HepG2 (cell line): ENCODE measurements at regions not wholly inside any gene's neighbourhood (a gene's known extent, or its start where the extent isn't known, plus 50 kb on each side); places are given as distances from the start of the nearest gene placed in this dataset.
"Not testable (repeated sequence)": the region's sequence is repeated elsewhere in the genome, so short reads cannot be mapped to it uniquely, and the experiment has no call there.

Experiments
- ATAC-seq: fragments of 200-7000 bp; cut with Tn5 transposase; 3 replicates; pipeline ENCODE4 v1.9.1; 2020; ENCODE audit warnings: mild to moderate bottlenecking, moderate library complexity
- BruUV-seq: library from RNA; stranded (reverse); fragments of 400-500 nt; replicated peaks from 2 replicates; lab custom pipeline; 2021; lab: Mats Ljungman, UMichigan
- CTCF ChIA-PET: fragments of 300-600 bp; formaldehyde crosslinking; extraction: SDS; loops from one replicate; lab custom pipeline; 2021; ENCODE audit warnings: low total read pairs, inconsistent platforms, low intra/inter-chr PET ratio; lab: Yijun Ruan, JAX
- POLR2A ChIA-PET: fragments of 350-600 bp; sonication (Branson Sonifier 250); formaldehyde crosslinking; loops from one replicate; lab custom pipeline; 2020; ENCODE audit warnings: antibody characterized with exemption, inconsistent platforms; lab: Yijun Ruan, JAX
- DNase-seq: peaks from one replicate; pipeline ENCODE4 v3.0.0-alpha.2; 2015; ENCODE audit warnings: low spot score
- FAIRE-seq: peaks from 3 replicates; lab custom pipeline; 2011; peaks lifted over from hg19 to GRCh38; lab: Jason Lieb, UNC
- H2AFZ ChIP-seq: one replicate; pipeline ENCODE4 v1.6.1; 2011; ENCODE audit warnings: low read length, inconsistent platforms
- H3K27ac ChIP-seq: fragments of 300-600 bp; 3 replicates; pipeline ENCODE4 v1.8.0; 2011; ENCODE audit warnings: mixed run types, mild to moderate bottlenecking, mixed read lengths, low read length, inconsistent platforms; ENCODE audit not compliant: insufficient read depth; ENCODE audit errors: extremely low read length
- H3K27me3 ChIP-seq, 2 experiments: fragments of 200-600 bp in 1 of 2; 2 replicates in 1 of 2; 3 replicates in 1 of 2; pipeline versions ENCODE4 v1.6.0 to v1.8.0; 2011; ENCODE audit warnings: low read length in 2 of 2, mild to moderate bottlenecking in 2 of 2, moderate library complexity in 2 of 2, inconsistent platforms in 1 of 2; ENCODE audit not compliant: insufficient read depth in 2 of 2, control insufficient read depth in 1 of 2
- H3K36me3 ChIP-seq, 2 experiments: fragments of 200-600 bp in 1 of 2; replicated peaks in 1 of 2; 2 replicates in 1 of 2; 3 replicates in 1 of 2; pipeline versions ENCODE4 v1.5.1 to v1.8.0; 2011; ENCODE audit warnings: low read length in 2 of 2, inconsistent platforms in 1 of 2; ENCODE audit not compliant: insufficient read depth in 2 of 2, control insufficient read depth in 1 of 2
- H3K4me1 ChIP-seq: 2 replicates; pipeline ENCODE4 v1.5.1; 2012; ENCODE audit warnings: low read length, inconsistent platforms; ENCODE audit not compliant: insufficient read depth
- H3K4me2 ChIP-seq: 2 replicates; pipeline ENCODE4 v1.6.0; 2011; ENCODE audit warnings: low read depth, low read length, inconsistent platforms
- H3K4me3 ChIP-seq, 3 experiments: fragments of 200-600 bp in 1 of 3; sonication (generic), shearing (Covaris generic) in 1 of 3; replicated peaks in 1 of 3; 2 replicates each; pipeline ENCODE4 v1.5.1; 2011 to 2016; ENCODE audit warnings: low read length in 3 of 3, inconsistent platforms in 2 of 3, low read depth in 2 of 3, mild to moderate bottlenecking in 2 of 3, control low read depth in 1 of 3, mixed read lengths in 1 of 3; ENCODE audit not compliant: insufficient read depth in 1 of 3
- H3K79me2 ChIP-seq: one replicate; pipeline ENCODE4 v1.6.1; 2011; ENCODE audit warnings: low read length, inconsistent platforms; ENCODE audit not compliant: insufficient read depth
- H3K9ac ChIP-seq: 2 replicates; pipeline ENCODE4 v1.6.0; 2011; ENCODE audit warnings: mild to moderate bottlenecking, low read depth, low read length, inconsistent platforms; ENCODE audit not compliant: insufficient read depth
- H3K9me3 ChIP-seq: 2 replicates; pipeline ENCODE4 v1.5.1; 2012; ENCODE audit warnings: mild to moderate bottlenecking, low read length
- H4K20me1 ChIP-seq: 2 replicates; pipeline ENCODE4 v1.6.0; 2011; ENCODE audit warnings: inconsistent platforms, mild to moderate bottlenecking, low read length, moderate library complexity; ENCODE audit not compliant: insufficient read depth
- E2F5 ChIP-seq: sonication (generic); formaldehyde crosslinking; conservative IDR thresholded peaks from 2 replicates; pipeline ENCODE4 v1.4.0; 2020; ENCODE audit warnings: missing genetic modification reagents
- MTF1 ChIP-seq: sonication (generic); formaldehyde crosslinking; IDR thresholded peaks from 2 replicates; pipeline ENCODE4 v1.5.0; 2020; ENCODE audit warnings: missing genetic modification reagents
- ONECUT2 ChIP-seq: sonication (generic); formaldehyde crosslinking; IDR thresholded peaks from 2 replicates; pipeline ENCODE4 v1.4.0; 2020; ENCODE audit warnings: missing genetic modification reagents
- ZFP36L2 ChIP-seq: sonication (generic); formaldehyde crosslinking; IDR thresholded peaks from 2 replicates; pipeline ENCODE4 v1.4.0; 2020; ENCODE audit warnings: missing genetic modification reagents
- WGBS: methylation state at CpG from one replicate; pipeline ENCODE4 v1.1.6; 2017; ENCODE audit warnings: low lambda C conversion rate; 5-methylcytosine and 5-hydroxymethylcytosine counted together
- in situ Hi-C: cut with HindIII; loops from 2 replicates; pipeline ENCODE4 v1.10.0; 2017; ENCODE audit warnings: low pct_unique_long_range_greater_than_20kb; ENCODE audit not compliant: extremely low pct_ligation_motif_present
- intact Hi-C: fragments of 100-400 bp; cut with micrococcal nuclease; formaldehyde crosslinking; loops from one replicate; pipeline ENCODE4 v1.10.0; 2022; ENCODE audit not compliant: unreplicated experiment

GRCh38 chr18:1026930-1027329 lies 122.3 kb downstream of the ADCYAP1 start:
- no peaks in the 10 kb centered on the region for H3K9me3 ChIP-seq
- in situ Hi-C loops, result no loop called here
- ATAC-seq (no peak), DNase-seq (no peak), FAIRE-seq (no peak)
- H3K79me2 ChIP-seq, result no peaks in the 10 kb centered on the region
- WGBS, result 6% methylated on average over 1 of the region's 1 CpG
- H3K27me3 ChIP-seq, result no peaks in the 10 kb centered on the region
- CTCF ChIA-PET, result no interaction called here
- no peaks in the 10 kb centered on the region for H4K20me1 ChIP-seq
- H3K9ac ChIP-seq, result no peak overlapping the region
- no peaks in the 10 kb centered on the region for H3K4me1 ChIP-seq
- intact Hi-C loops, result no loop called here
- no peaks in the 10 kb centered on the region for H3K36me3 ChIP-seq
- no peak overlapping the region for H3K4me2 ChIP-seq
- no peak for TF ChIP-seq E2F5 (CRISPR knock-in tag)
- TF ChIP-seq ONECUT2 (CRISPR knock-in tag), result no peak
- no peak for TF ChIP-seq ZFP36L2 (CRISPR knock-in tag)
- no peak for TF ChIP-seq MTF1
- TF ChIP-seq, all 625 proteins: peak for 0
- Histone ChIP-seq H3K27ac (no peak overlapping the region), H2AFZ (no peak overlapping the region), H3K4me3 (no peak overlapping the region)
- no TSS peak for BruUV-seq
- POLR2A ChIA-PET, result no interaction called here

- H4K20me1 ChIP-seq, POLR2A ChIA-PET, H3K27ac ChIP-seq, BruUV-seq, H3K36me3 ChIP-seq, DNase-seq, H3K4me2 ChIP-seq, H2AFZ ChIP-seq, H3K9me3 ChIP-seq, FAIRE-seq, H3K79me2 ChIP-seq, H3K4me3 ChIP-seq, H3K27me3 ChIP-seq, intact Hi-C loops, H3K4me1 ChIP-seq, in situ Hi-C loops, H3K9ac ChIP-seq, ATAC-seq, CTCF ChIA-PET: not testable (repeated sequence)
- WGBS, result 0% methylated on average over 3 of the region's 3 CpGs
Measured at GRCh38 chr18:1033092-1033491, 128.4 kb downstream of the ADCYAP1 start.
